IMR-90 (cell line): ENCODE measurements at regions not wholly inside any gene's neighbourhood (a gene's known extent, or its start where the extent isn't known, plus 50 kb on each side); places are given as distances from the start of the nearest gene placed in this dataset.

Experiments
- BHLHE40 ChIP-seq: fragments of 150-350 bp; IDR thresholded peaks from 2 replicates; pipeline ENCODE4 v1.6.1; 2016; ENCODE audit warnings: mild to moderate bottlenecking, low read depth, low read length
- CEBPB ChIP-seq: IDR thresholded peaks from 2 replicates; pipeline ENCODE4 v1.6.1; 2012; ENCODE audit warnings: low read depth, low read length, improper control_type of control experiment
- CHD1 ChIP-seq: IDR thresholded peaks from 2 replicates; pipeline ENCODE4 v1.6.1; 2012; ENCODE audit warnings: low read depth, low read length, improper control_type of control experiment
- MAFK ChIP-seq: IDR thresholded peaks from 2 replicates; pipeline ENCODE4 v1.6.1; 2012; ENCODE audit warnings: low read depth, low read length, improper control_type of control experiment
- MAZ ChIP-seq: IDR thresholded peaks from 2 replicates; pipeline ENCODE4 v1.6.1; 2012; ENCODE audit warnings: low read depth, mild to moderate bottlenecking, low read length, improper control_type of control experiment, moderate library complexity, borderline replicate concordance
- NFE2L2 ChIP-seq: fragments of 150-350 bp; IDR thresholded peaks from 2 replicates; pipeline ENCODE4 v1.6.1; 2016; ENCODE audit warnings: low read depth, mild to moderate bottlenecking, low read length
- POLR2A ChIP-seq: IDR thresholded peaks from 2 replicates; pipeline ENCODE4 v1.6.1; 2012; ENCODE audit warnings: mild to moderate bottlenecking, low read depth, low read length
- RAD21 ChIP-seq: IDR thresholded peaks from 2 replicates; pipeline ENCODE4 v1.6.1; 2012; ENCODE audit warnings: low read length, improper control_type of control experiment
- RCOR1 ChIP-seq: IDR thresholded peaks from 2 replicates; pipeline ENCODE4 v1.6.1; 2012; ENCODE audit warnings: mild to moderate bottlenecking, low read length, improper control_type of control experiment; ENCODE audit not compliant: insufficient replicate concordance
- RFX5 ChIP-seq: IDR thresholded peaks from 2 replicates; pipeline ENCODE4 v1.8.0; 2012; ENCODE audit warnings: low read depth, mild to moderate bottlenecking, low read length, moderate library complexity
- SMC3 ChIP-seq: fragments of 150-350 bp; IDR thresholded peaks from 2 replicates; pipeline ENCODE4 v1.6.1; 2016; ENCODE audit warnings: low read depth, mild to moderate bottlenecking, antibody characterized with exemption, low read length, moderate library complexity
- TF ChIP-seq, protein P1 (sequence below): conservative IDR thresholded peaks from 2 replicates; pipeline ENCODE4 v1.5.1; 2012; ENCODE audit warnings: mild to moderate bottlenecking, low read depth, low read length, improper control_type of control experiment
- TF ChIP-seq, protein P2 (sequence below): fragments of 150-350 bp; IDR thresholded peaks from 2 replicates; pipeline ENCODE4 v1.6.1; 2017; ENCODE audit warnings: mild to moderate bottlenecking, antibody characterized with exemption, low read length, low read depth
- TF ChIP-seq, protein P3 (sequence below): fragments of 150-350 bp; IDR thresholded peaks from 2 replicates; pipeline ENCODE4 v1.6.1; 2016; ENCODE audit warnings: low read depth, mild to moderate bottlenecking, low read length, moderate library complexity, borderline replicate concordance

GRCh38 chr15:49715211-49715610, 94.4 kb downstream of the DTWD1 start:
- TF ChIP-seq CEBPB: no peak
- TF ChIP-seq, protein P1, sequence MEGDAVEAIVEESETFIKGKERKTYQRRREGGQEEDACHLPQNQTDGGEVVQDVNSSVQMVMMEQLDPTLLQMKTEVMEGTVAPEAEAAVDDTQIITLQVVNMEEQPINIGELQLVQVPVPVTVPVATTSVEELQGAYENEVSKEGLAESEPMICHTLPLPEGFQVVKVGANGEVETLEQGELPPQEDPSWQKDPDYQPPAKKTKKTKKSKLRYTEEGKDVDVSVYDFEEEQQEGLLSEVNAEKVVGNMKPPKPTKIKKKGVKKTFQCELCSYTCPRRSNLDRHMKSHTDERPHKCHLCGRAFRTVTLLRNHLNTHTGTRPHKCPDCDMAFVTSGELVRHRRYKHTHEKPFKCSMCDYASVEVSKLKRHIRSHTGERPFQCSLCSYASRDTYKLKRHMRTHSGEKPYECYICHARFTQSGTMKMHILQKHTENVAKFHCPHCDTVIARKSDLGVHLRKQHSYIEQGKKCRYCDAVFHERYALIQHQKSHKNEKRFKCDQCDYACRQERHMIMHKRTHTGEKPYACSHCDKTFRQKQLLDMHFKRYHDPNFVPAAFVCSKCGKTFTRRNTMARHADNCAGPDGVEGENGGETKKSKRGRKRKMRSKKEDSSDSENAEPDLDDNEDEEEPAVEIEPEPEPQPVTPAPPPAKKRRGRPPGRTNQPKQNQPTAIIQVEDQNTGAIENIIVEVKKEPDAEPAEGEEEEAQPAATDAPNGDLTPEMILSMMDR: no peak
- TF ChIP-seq POLR2A: no peak
- no peak for TF ChIP-seq MAFK
- no peak for TF ChIP-seq RAD21
- no peak for TF ChIP-seq MAZ
- TF ChIP-seq BHLHE40: no peak
- no peak for TF ChIP-seq NFE2L2
- no peak for TF ChIP-seq CHD1
- TF ChIP-seq, protein P2, sequence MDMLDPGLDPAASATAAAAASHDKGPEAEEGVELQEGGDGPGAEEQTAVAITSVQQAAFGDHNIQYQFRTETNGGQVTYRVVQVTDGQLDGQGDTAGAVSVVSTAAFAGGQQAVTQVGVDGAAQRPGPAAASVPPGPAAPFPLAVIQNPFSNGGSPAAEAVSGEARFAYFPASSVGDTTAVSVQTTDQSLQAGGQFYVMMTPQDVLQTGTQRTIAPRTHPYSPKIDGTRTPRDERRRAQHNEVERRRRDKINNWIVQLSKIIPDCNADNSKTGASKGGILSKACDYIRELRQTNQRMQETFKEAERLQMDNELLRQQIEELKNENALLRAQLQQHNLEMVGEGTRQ: no peak
- TF ChIP-seq, protein P3, sequence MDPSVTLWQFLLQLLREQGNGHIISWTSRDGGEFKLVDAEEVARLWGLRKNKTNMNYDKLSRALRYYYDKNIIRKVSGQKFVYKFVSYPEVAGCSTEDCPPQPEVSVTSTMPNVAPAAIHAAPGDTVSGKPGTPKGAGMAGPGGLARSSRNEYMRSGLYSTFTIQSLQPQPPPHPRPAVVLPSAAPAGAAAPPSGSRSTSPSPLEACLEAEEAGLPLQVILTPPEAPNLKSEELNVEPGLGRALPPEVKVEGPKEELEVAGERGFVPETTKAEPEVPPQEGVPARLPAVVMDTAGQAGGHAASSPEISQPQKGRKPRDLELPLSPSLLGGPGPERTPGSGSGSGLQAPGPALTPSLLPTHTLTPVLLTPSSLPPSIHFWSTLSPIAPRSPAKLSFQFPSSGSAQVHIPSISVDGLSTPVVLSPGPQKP: no peak
- no peak for TF ChIP-seq RCOR1
- no peak for TF ChIP-seq SMC3
- TF ChIP-seq RFX5: no peak
